OCI-LY7 (cell line): ENCODE measurements at regions not wholly inside any gene's neighbourhood (a gene's known extent, or its start where the extent isn't known, plus 50 kb on each side); places are given as distances from the start of the nearest gene placed in this dataset.

ENCODE experiments used
- BruUV-seq: library from RNA; stranded (reverse); fragments of 400-500 nt; replicated peaks from 2 replicates; lab custom pipeline; 2021; lab: Mats Ljungman, UMichigan
- CTCF ChIA-PET: fragments of 300-600 bp; sonication (Branson Sonifier 250); formaldehyde crosslinking; loops from one replicate; lab custom pipeline; 2022; ENCODE audit warnings: antibody characterized with exemption; ENCODE audit not compliant: unreplicated experiment; lab: Charles Lee
- POLR2A ChIA-PET: fragments of 300-600 bp; sonication (Branson Sonifier 250); formaldehyde crosslinking; loops from one replicate; lab custom pipeline; 2022; ENCODE audit warnings: antibody characterized with exemption; lab: Charles Lee
- DNase-seq: peaks from one replicate; pipeline ENCODE4 v3.0.0-alpha.2; 2015; ENCODE audit warnings: low spot score
- H2AFZ ChIP-seq: fragments of 200-600 bp; sonication (generic), shearing (Covaris generic); 2 replicates; pipeline ENCODE4 v1.6.1; 2014; ENCODE audit warnings: mild to moderate bottlenecking, antibody characterized with exemption, low read length, moderate library complexity
- H3K27ac ChIP-seq: fragments of 200-600 bp; sonication (generic); 2 replicates; pipeline ENCODE4 v1.5.1; 2014; ENCODE audit warnings: mixed run types, low read depth, mild to moderate bottlenecking, moderate library complexity, low read length, inconsistent platforms; ENCODE audit not compliant: poor library complexity, severe bottlenecking
- H3K36me3 ChIP-seq: fragments of 200-600 bp; sonication (generic); 2 replicates; pipeline ENCODE4 v1.6.1; 2014; ENCODE audit warnings: mild to moderate bottlenecking, antibody characterized with exemption, low read length, moderate library complexity, mixed read lengths; ENCODE audit not compliant: insufficient read depth
- H3K4me1 ChIP-seq: fragments of 200-600 bp; sonication (generic); 2 replicates; pipeline ENCODE4 v1.5.1; 2014; ENCODE audit warnings: mild to moderate bottlenecking, low read length; ENCODE audit not compliant: insufficient read depth, poor library complexity, severe bottlenecking
- H3K4me2 ChIP-seq: fragments of 200-600 bp; sonication (generic); 2 replicates; pipeline ENCODE4 v1.6.1; 2014; ENCODE audit warnings: mild to moderate bottlenecking, low read length
- H3K4me3 ChIP-seq: fragments of 200-600 bp; sonication (generic); 2 replicates; pipeline ENCODE4 v1.5.1; 2014; ENCODE audit warnings: mild to moderate bottlenecking, low read depth, low read length; ENCODE audit not compliant: poor library complexity, severe bottlenecking
- H3K79me2 ChIP-seq: fragments of 200-600 bp; sonication (generic); 2 replicates; pipeline ENCODE4 v1.6.1; 2016; ENCODE audit warnings: low read depth, mild to moderate bottlenecking, low read length, moderate library complexity, mixed read lengths; ENCODE audit not compliant: insufficient read depth
- H3K9me2 ChIP-seq: fragments of 200-600 bp; sonication (generic); 2 replicates; pipeline ENCODE4 v1.6.1; 2016; ENCODE audit warnings: mild to moderate bottlenecking, low read length, mixed read lengths; ENCODE audit not compliant: insufficient read depth
- H3K9me3 ChIP-seq: fragments of 200-600 bp; sonication (generic); 2 replicates; pipeline ENCODE4 v1.6.1; 2014; ENCODE audit warnings: mild to moderate bottlenecking, mixed run types, low read length, mixed read lengths
- H4K20me1 ChIP-seq: fragments of 200-600 bp; sonication (generic); 2 replicates; pipeline ENCODE4 v1.6.1; 2014; ENCODE audit warnings: mild to moderate bottlenecking, antibody characterized with exemption, low read length, moderate library complexity, mixed read lengths; ENCODE audit not compliant: insufficient read depth
- EZH2phosphoT487 ChIP-seq: fragments of 200-600 bp; sonication (generic); IDR thresholded peaks from 2 replicates; pipeline ENCODE4 v1.6.1; 2018; ENCODE audit warnings: low read depth, borderline replicate concordance, mild to moderate bottlenecking, mixed run types, antibody characterized with exemption, low read length, moderate library complexity, mixed read lengths
- intact Hi-C: fragments of 100-400 bp; cut with micrococcal nuclease; formaldehyde crosslinking; loops from one replicate; pipeline ENCODE4 v1.10.0; 2022; ENCODE audit not compliant: unreplicated experiment
- TF ChIP-seq, protein P1 (sequence below): fragments of 200-600 bp; sonication (generic); conservative IDR thresholded peaks from 2 replicates; pipeline ENCODE4 v1.5.1; 2014; ENCODE audit warnings: mild to moderate bottlenecking, antibody characterized with exemption, low read length, moderate library complexity, mixed read lengths

DNA sequence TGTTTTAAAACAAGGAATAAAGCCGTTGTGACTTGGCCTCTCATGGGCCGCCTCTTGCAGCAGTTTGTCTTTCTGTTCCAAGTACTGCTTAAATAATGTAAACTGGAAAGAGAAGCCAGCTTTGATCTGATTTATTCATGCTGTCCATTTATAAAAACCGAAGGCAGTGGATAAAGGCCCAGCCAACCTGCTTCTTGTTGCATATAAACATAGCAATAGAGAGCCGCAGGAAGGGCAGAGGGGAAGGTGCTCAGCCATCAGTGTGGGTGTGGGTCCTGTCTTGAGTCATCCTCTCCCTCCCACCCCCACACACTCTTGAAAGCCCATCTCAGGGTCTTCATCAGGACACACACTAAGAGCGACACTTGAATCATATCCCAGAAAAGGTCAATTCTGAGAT is 187.9 kb upstream of the FAM9B start:
- no peak for TF ChIP-seq EZH2phosphoT487
- TF ChIP-seq, protein P1, sequence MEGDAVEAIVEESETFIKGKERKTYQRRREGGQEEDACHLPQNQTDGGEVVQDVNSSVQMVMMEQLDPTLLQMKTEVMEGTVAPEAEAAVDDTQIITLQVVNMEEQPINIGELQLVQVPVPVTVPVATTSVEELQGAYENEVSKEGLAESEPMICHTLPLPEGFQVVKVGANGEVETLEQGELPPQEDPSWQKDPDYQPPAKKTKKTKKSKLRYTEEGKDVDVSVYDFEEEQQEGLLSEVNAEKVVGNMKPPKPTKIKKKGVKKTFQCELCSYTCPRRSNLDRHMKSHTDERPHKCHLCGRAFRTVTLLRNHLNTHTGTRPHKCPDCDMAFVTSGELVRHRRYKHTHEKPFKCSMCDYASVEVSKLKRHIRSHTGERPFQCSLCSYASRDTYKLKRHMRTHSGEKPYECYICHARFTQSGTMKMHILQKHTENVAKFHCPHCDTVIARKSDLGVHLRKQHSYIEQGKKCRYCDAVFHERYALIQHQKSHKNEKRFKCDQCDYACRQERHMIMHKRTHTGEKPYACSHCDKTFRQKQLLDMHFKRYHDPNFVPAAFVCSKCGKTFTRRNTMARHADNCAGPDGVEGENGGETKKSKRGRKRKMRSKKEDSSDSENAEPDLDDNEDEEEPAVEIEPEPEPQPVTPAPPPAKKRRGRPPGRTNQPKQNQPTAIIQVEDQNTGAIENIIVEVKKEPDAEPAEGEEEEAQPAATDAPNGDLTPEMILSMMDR, result no peak
- no peak for DNase-seq
- Histone ChIP-seq H3K9me3 (no peaks in the 10 kb centered on the region), H3K36me3 (no peaks in the 10 kb centered on the region), H3K27ac (no peak overlapping the region), H3K4me3 (no peak overlapping the region), H2AFZ (no peak overlapping the region), H3K4me2 (no peak overlapping the region), H4K20me1 (no peaks in the 10 kb centered on the region), H3K4me1 (no peaks in the 10 kb centered on the region), H3K79me2 (no peaks in the 10 kb centered on the region), H3K9me2 (no peaks in the 10 kb centered on the region)
- BruUV-seq, result no TSS peak
- intact Hi-C loops, result no loop called here
- ChIA-PET CTCF (no interaction called here), POLR2A (no interaction called here)

DNA sequence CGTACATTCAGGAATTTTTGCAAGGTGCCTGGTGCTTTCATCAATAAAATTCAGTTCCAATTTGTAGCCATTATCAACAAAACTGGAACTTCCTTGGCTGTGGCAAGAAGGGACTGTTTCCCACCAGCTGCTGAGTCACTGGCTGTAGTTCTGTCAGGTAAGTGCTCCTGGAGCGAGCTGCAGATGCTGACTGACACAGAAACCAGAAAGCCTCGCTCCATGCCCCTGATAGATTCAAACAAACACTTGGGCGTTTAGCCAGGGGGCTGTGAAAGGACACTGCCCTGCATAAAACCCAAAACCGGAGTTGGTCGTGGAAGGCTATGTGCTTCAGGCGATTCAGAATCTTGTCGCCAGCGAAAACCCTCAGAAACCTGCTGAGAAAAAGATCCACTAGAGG is 188.4 kb upstream of the FAM9B start:
- H3K4me2 ChIP-seq, result no peak overlapping the region
- no TSS peak for BruUV-seq
- intact Hi-C loops, result no loop called here

DNA sequence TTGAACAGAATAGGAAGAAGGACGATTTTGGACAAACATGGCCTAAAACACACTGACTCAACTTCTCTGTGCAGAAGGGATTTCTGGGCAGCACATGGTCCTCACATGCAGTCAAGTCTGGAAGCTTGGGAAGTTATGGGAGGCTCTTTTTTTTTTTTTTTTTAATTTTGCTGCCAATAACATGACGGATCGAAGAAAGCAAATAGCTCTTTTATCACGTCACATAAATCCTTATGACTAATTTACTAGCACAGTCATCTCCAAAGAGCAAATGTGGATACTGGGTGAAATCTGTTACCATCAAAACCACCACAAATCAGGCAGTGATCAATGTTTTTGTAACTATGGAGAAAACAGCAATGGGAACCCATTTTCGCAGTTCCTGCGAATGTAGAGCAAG is 193.3 kb upstream of the FAM9B start:
- no peak for TF ChIP-seq EZH2phosphoT487
- TF ChIP-seq, protein P1, result no peak
- no TSS peak for BruUV-seq
- DNase-seq, result no peak
- CTCF ChIA-PET, result no interaction called here
- POLR2A ChIA-PET, result interaction anchor here (0.7 kb wide), 1 partner anchor 9 kb away, joined by 3 read pairs; no protein-coding TSS in a partner anchor
- Histone ChIP-seq H3K9me3 (no peaks in the 10 kb centered on the region), H3K79me2 (no peaks in the 10 kb centered on the region), H2AFZ (no peak overlapping the region), H3K27ac (no peak overlapping the region), H3K4me1 (no peaks in the 10 kb centered on the region), H3K4me3 (no peak overlapping the region), H3K36me3 (no peaks in the 10 kb centered on the region), H4K20me1 (no peaks in the 10 kb centered on the region), H3K4me2 (no peak overlapping the region), H3K9me2 (no peaks in the 10 kb centered on the region)
- intact Hi-C loops, result no loop called here

More for the DNA sequence above, 188.4 kb upstream of the FAM9B start:
- Histone ChIP-seq H2AFZ (no peak overlapping the region), H3K36me3 (no peaks in the 10 kb centered on the region), H3K79me2 (no peaks in the 10 kb centered on the region), H4K20me1 (no peaks in the 10 kb centered on the region), H3K4me3 (no peak overlapping the region), H3K4me1 (no peaks in the 10 kb centered on the region), H3K9me3 (no peaks in the 10 kb centered on the region), H3K9me2 (no peaks in the 10 kb centered on the region), H3K27ac (no peak overlapping the region)
- no peak for DNase-seq
- ChIA-PET CTCF (no interaction called here), POLR2A (no interaction called here)
- TF ChIP-seq, protein P1, result no peak
- no peak for TF ChIP-seq EZH2phosphoT487
